Brain microvascular endothelial cell (primary cell): ENCODE measurements at regions not wholly inside any gene's neighbourhood (a gene's known extent, or its start where the extent isn't known, plus 50 kb on each side); places are given as distances from the start of the nearest gene placed in this dataset.

ENCODE experiments used
- DNase-seq: peaks from one replicate; pipeline ENCODE4 v3.0.0-alpha.2; 2020
- H3K27ac ChIP-seq: fragments of 250-450 bp; sonication (Bioruptor Pico); 2 replicates; pipeline ENCODE4 v1.5.1; 2020; ENCODE audit warnings: mild to moderate bottlenecking, moderate library complexity
- H3K27me3 ChIP-seq: fragments of 250-450 bp; sonication (Bioruptor Pico); replicated peaks from 2 replicates; pipeline ENCODE4 v1.5.1; 2020; ENCODE audit warnings: mild to moderate bottlenecking
- H3K36me3 ChIP-seq: fragments of 250-450 bp; sonication (Bioruptor Pico); replicated peaks from 2 replicates; pipeline ENCODE4 v1.5.1; 2020; ENCODE audit warnings: mild to moderate bottlenecking
- H3K4me3 ChIP-seq: 2 replicates; pipeline ENCODE4 v1.5.1; 2011; ENCODE audit warnings: low read depth, mild to moderate bottlenecking, control low read depth, low read length, moderate library complexity
- in situ Hi-C: cut with HindIII; loops from 2 replicates; pipeline ENCODE4 v1.10.0; 2017; ENCODE audit warnings: low sequenced_read_pairs, low pct_ligation_motif_present
- TF ChIP-seq, protein P1 (sequence below): IDR thresholded peaks from 2 replicates; pipeline ENCODE4 v1.5.1; 2011; ENCODE audit warnings: low read depth, mild to moderate bottlenecking, moderate library complexity, low read length, control low read depth, inconsistent platforms; ENCODE audit errors: missing control alignments

DNA sequence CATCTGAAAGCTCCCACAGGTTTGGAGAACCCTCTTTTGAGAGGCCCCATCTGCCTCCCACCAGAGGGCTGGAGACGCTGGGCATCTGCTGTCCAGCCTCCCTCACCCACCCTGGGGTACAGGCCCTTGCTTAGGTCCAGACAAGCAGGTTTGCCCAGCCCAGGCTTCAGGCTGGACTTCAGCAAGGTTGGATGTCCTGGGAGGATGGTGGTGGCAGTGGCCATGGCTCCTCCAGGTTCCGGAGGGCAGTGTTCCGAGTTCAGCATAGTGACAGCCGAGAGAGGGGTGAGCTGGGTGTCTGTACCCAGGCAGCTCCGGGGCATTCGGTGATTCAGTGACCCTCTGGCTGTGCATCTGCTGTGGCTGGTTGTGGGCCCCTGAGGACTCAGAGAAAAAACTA is 58.2 kb upstream of the HDAC4 start:
- no peaks in the 10 kb centered on the region for H3K27me3 ChIP-seq
- DNase-seq, result no peak
- H3K27ac ChIP-seq, result no peak overlapping the region
- H3K36me3 ChIP-seq, result no peaks in the 10 kb centered on the region
- H3K4me3 ChIP-seq, result no peak overlapping the region
- in situ Hi-C loops, result no loop called here
- TF ChIP-seq, protein P1, sequence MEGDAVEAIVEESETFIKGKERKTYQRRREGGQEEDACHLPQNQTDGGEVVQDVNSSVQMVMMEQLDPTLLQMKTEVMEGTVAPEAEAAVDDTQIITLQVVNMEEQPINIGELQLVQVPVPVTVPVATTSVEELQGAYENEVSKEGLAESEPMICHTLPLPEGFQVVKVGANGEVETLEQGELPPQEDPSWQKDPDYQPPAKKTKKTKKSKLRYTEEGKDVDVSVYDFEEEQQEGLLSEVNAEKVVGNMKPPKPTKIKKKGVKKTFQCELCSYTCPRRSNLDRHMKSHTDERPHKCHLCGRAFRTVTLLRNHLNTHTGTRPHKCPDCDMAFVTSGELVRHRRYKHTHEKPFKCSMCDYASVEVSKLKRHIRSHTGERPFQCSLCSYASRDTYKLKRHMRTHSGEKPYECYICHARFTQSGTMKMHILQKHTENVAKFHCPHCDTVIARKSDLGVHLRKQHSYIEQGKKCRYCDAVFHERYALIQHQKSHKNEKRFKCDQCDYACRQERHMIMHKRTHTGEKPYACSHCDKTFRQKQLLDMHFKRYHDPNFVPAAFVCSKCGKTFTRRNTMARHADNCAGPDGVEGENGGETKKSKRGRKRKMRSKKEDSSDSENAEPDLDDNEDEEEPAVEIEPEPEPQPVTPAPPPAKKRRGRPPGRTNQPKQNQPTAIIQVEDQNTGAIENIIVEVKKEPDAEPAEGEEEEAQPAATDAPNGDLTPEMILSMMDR, result no peak

DNA sequence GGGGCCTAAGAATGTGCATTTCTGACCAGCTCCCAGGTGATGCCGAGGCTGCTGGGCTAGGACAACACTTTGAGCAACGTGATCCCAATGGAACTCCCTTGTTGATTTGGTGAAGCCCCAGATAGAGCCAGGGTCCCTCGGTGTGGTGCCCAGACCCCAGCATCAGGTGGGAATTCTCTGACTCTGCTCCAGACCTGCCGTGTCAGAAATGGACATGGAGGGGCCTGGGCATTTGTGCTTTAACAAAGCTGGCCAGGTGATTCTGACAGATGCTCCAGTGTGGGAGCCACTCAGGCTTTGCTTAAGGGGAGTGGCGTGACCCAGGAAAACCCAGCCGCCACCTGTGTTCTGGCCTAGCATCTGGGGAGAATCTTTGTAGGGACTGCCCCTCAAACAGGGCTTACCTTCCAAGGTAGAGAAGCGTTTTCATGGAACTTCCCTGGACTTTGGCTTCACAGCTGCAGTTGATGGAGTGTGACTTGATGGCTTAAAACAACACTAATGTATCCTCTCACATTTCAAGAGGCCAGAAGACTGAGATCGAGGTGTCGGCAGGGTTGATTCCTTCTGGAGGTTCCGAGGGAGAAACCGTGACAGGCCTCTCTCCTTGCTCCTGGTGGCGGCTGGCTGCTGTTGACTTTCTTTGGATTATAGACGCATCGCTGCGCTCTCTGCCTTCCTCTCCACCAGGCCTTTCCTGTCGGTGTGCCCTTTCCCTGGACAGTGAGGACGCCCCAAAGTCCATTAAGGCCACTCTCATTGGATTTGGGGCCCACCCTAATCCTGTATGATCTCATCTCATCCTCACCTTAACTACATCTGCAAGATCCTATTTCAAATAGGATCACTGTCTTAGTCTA is 57.0 kb upstream of the HDAC4 start:
- no peak for DNase-seq
- no peaks in the 10 kb centered on the region for H3K36me3 ChIP-seq
- in situ Hi-C loops, result no loop called here

DNA sequence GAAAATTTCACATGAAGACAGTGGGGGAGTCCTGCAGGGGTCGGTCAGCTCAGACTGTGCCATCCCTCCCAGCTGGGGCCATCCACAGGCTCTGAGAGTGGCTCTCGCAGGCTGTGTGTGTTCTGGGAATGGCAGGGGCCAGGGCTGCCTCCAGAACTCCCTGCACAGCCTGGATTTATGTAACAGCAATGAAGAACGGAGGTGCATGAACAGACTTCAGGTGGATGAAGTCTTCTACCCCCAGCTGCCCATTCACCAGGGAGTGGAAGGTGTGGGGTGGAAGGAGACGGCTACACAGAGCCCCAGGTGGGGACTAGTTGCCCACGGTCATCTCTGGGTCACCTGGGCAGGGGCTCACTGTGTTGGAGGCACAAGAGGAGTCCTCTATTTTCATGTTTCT is 56.1 kb upstream of the HDAC4 start:
- in situ Hi-C loops, result no loop called here
- TF ChIP-seq, protein P1, result no peak
- Histone ChIP-seq H3K36me3 (no peaks in the 10 kb centered on the region), H3K27me3 (no peaks in the 10 kb centered on the region), H3K27ac (no peak overlapping the region), H3K4me3 (no peak overlapping the region)
- DNase-seq, result no peak

More for the DNA sequence above, 57.0 kb upstream of the HDAC4 start:
- Histone ChIP-seq H3K27ac (no peak overlapping the region), H3K4me3 (no peak overlapping the region), H3K27me3 (no peaks in the 10 kb centered on the region)
- TF ChIP-seq, protein P1, result no peak

DNA sequence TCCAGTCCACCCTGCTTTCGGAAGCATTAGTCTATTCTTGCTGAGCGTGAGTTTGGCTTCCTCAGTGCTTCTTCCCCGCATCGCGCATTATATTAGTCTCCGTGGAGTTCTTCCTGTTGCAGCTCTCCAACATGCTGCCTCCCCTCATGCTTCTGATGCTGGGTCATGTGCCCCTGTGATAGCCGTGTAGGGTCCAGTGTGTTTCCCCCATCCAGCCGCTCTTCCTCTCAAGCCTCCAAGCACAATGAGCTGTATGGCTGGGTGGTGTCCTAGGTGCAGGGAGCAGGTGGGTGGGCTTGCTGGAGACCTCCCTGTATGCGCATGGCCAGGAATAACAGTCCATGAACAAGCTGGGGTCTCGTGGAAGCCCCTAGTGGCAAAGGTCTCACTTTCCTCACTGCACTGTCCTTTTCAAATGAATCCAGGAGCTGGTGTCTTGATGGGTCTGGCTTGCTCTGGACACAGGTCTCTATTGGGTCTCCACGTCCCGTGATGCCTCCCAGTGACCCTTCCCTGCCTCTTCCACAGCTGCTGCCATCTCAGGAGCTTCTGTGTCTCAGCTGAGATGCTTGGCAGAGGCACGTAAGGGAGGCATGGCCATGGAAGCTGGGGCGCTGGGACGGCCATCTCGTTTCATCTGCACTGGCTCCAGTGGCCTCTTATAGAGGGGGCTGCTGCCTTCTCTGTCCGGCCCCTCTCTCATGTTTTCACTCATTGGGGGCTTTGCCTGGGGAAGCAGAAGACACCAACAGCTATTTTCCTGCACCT is 54.8 kb upstream of the HDAC4 start:
- TF ChIP-seq, protein P1, result no peak
- no peaks in the 10 kb centered on the region for H3K27me3 ChIP-seq
- no peak overlapping the region for H3K27ac ChIP-seq
- H3K4me3 ChIP-seq, result no peak overlapping the region
- H3K36me3 ChIP-seq, result no peaks in the 10 kb centered on the region
- in situ Hi-C loops, result no loop called here
- DNase-seq, result no peak

DNA sequence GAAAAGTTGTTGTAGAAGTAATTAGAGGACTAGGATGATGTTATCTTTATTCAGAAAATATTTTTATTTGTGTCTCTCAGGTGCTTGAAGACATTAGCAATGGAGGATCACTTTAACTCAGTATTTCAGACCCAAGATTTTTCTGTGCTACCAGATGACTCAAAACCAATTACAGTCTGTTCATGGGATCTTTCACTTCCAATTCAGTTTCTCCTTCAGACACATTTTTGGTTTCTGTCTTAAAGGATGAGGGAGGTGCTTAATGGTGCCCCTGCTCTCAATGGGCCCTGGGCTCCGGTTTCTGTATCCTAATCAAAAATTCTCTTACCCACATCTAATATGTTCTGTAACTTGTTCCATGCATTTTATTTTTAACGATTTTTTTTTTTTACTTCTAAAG is 53.7 kb upstream of the HDAC4 start:
- no peak overlapping the region for H3K27ac ChIP-seq
- DNase-seq, result no peak
- TF ChIP-seq, protein P1, result no peak
- no peaks in the 10 kb centered on the region for H3K36me3 ChIP-seq
- in situ Hi-C loops, result no loop called here
- H3K27me3 ChIP-seq, result no peaks in the 10 kb centered on the region
- H3K4me3 ChIP-seq, result no peak overlapping the region
